ENCODE measurements at regions not wholly inside any gene's neighbourhood (a gene's known extent, or its start where the extent isn't known, plus 50 kb on each side); places are given as distances from the start of the nearest gene placed in this dataset.

DNA sequence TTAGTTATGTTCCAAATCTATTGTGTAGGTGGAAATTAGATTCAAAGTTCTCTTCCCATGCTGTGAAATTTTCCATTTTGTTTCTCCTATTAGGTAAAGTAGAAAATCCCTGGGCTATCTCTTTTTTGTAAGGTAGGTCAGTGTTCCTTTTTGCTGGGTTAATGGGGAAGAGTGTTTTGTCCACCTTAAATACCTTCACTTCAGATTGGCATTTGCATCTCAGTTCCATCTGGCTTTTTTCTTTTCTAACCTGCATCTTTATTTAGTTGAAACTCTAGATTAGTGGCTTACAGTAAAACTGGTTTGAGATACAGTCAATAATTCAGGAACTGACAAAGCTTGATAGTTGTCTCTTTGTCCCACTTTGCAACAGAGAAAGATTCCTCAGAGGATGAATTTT is 1115.8 kb downstream of the PDHA2 start:
- no peak for TF ChIP-seq POLR2A (IDR thresholded peaks at IDR 0.05)
- TF ChIP-seq, protein P1, sequence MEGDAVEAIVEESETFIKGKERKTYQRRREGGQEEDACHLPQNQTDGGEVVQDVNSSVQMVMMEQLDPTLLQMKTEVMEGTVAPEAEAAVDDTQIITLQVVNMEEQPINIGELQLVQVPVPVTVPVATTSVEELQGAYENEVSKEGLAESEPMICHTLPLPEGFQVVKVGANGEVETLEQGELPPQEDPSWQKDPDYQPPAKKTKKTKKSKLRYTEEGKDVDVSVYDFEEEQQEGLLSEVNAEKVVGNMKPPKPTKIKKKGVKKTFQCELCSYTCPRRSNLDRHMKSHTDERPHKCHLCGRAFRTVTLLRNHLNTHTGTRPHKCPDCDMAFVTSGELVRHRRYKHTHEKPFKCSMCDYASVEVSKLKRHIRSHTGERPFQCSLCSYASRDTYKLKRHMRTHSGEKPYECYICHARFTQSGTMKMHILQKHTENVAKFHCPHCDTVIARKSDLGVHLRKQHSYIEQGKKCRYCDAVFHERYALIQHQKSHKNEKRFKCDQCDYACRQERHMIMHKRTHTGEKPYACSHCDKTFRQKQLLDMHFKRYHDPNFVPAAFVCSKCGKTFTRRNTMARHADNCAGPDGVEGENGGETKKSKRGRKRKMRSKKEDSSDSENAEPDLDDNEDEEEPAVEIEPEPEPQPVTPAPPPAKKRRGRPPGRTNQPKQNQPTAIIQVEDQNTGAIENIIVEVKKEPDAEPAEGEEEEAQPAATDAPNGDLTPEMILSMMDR (IDR thresholded peaks at IDR 0.05 in 4 of 5, conservative IDR thresholded peaks at IDR 0.05 in 1 of 5), result no peak
